ENCODE measurements at regions not wholly inside any gene's neighbourhood (a gene's known extent, or its start where the extent isn't known, plus 50 kb on each side); places are given as distances from the start of the nearest gene placed in this dataset.

GRCh38 chr12:123100882-123101281 is 50.0 kb downstream of the PITPNM2 start:
- no peak for DNase-seq (ENCODE audit: low read depth)

GRCh38 chr12:123100450-123100849 is 50.4 kb downstream of the PITPNM2 start:
- no peak for DNase-seq (ENCODE audit: low read depth)

GRCh38 chr12:123099560-123100192 is 51.2 kb downstream of the PITPNM2 start:
- DNase-seq (ENCODE audit: low read depth), result no peak

GRCh38 chr12:123098780-123099179 is 52.1 kb downstream of the PITPNM2 start:
- DNase-seq (ENCODE audit: low read depth), result no peak

- no peak for DNase-seq (ENCODE audit: low read depth)
Observed at GRCh38 chr12:123097561-123098084, 53.3 kb downstream of the PITPNM2 start.

GRCh38 chr12:123096741-123097140 is 54.1 kb downstream of the PITPNM2 start:
- DNase-seq (ENCODE audit: low read depth), result no peak

- no peak for DNase-seq (ENCODE audit: low read depth)
Observed at GRCh38 chr12:123096182-123096581, 54.7 kb downstream of the PITPNM2 start.

GRCh38 chr12:123095078-123095881 is 55.6 kb downstream of the PITPNM2 start:
- no peak for DNase-seq (ENCODE audit: low read depth)

GRCh38 chr12:123094349-123095077 is 56.4 kb downstream of the PITPNM2 start:
- peak; percentile 82 for DNase-seq (ENCODE audit: low read depth)

- DNase-seq (ENCODE audit: low read depth), result no peak
Observed at GRCh38 chr12:123092866-123093265, 58.0 kb downstream of the PITPNM2 start.

- no peak for DNase-seq (ENCODE audit: low read depth)
Observed at GRCh38 chr12:123091230-123092150, 59.4 kb downstream of the PITPNM2 start.

- DNase-seq (ENCODE audit: low read depth), result peak; percentile 94
Observed at GRCh38 chr12:123089631-123090353, 61.1 kb downstream of the PITPNM2 start.

GRCh38 chr12:123089140-123089539 is 61.8 kb downstream of the PITPNM2 start:
- DNase-seq (ENCODE audit: low read depth), result no peak

- DNase-seq (ENCODE audit: low read depth), result no peak
Observed at GRCh38 chr12:123085730-123086487, 65.0 kb downstream of the PITPNM2 start.

GRCh38 chr12:123085066-123085465 is 65.8 kb downstream of the PITPNM2 start:
- DNase-seq (ENCODE audit: low read depth), result no peak

GRCh38 chr12:123083661-123084571 is 67.0 kb downstream of the PITPNM2 start:
- DNase-seq (ENCODE audit: low read depth), result no peak

GRCh38 chr12:123080634-123081033 is 70.3 kb downstream of the PITPNM2 start:
- DNase-seq (ENCODE audit: low read depth), result no peak

- DNase-seq (ENCODE audit: low read depth), result no peak
Observed at GRCh38 chr12:123078531-123079155, 72.2 kb downstream of the PITPNM2 start.

GRCh38 chr12:123078120-123078465 is 72.8 kb downstream of the PITPNM2 start:
- no peak for DNase-seq (ENCODE audit: low read depth)

All from GM04504 (cell line).